Activated CD4-positive, alpha-beta memory T cell treated with anti-CD3 and anti-CD28 coated beads for 36 hours (primary cell): ENCODE measurements at regions not wholly inside any gene's neighbourhood (a gene's known extent, or its start where the extent isn't known, plus 50 kb on each side); places are given as distances from the start of the nearest gene placed in this dataset.

Experiments used
- CTCF ChIA-PET: fragments of 350-600 bp; sonication (Branson Sonifier 250); formaldehyde crosslinking; loops from one replicate; lab custom pipeline; 2021; ENCODE audit warnings: antibody characterized with exemption, inconsistent platforms; lab: Charles Lee
- POLR2A ChIA-PET: fragments of 350-600 bp; sonication (Branson Sonifier 250); formaldehyde crosslinking; loops from one replicate; lab custom pipeline; 2021; ENCODE audit warnings: antibody characterized with exemption; lab: Charles Lee
- DNase-seq: peaks from one replicate; pipeline ENCODE4 v3.0.0-alpha.2; 2020
- H3K27ac Mint-ChIP-seq: one replicate; pipeline ENCODE4 v1.8.0; 2021; ENCODE audit warnings: mixed read lengths
- H3K27me3 Mint-ChIP-seq: one replicate; pipeline ENCODE4 v1.8.0; 2021; ENCODE audit warnings: mixed read lengths
- H3K36me3 Mint-ChIP-seq: one replicate; pipeline ENCODE4 v1.8.0; 2021; ENCODE audit warnings: mixed read lengths
- H3K4me1 Mint-ChIP-seq: one replicate; pipeline ENCODE4 v1.8.0; 2021; ENCODE audit warnings: low read depth, mixed read lengths
- H3K4me3 Mint-ChIP-seq: one replicate; pipeline ENCODE4 v1.8.0; 2021; ENCODE audit warnings: mild to moderate bottlenecking, mixed read lengths
- H3K9me3 Mint-ChIP-seq: one replicate; pipeline ENCODE4 v1.8.0; 2021; ENCODE audit warnings: mixed read lengths
- intact Hi-C: fragments of 100-400 bp; cut with micrococcal nuclease; formaldehyde crosslinking; loops from one replicate; pipeline ENCODE4 v1.15.1; 2023

DNA sequence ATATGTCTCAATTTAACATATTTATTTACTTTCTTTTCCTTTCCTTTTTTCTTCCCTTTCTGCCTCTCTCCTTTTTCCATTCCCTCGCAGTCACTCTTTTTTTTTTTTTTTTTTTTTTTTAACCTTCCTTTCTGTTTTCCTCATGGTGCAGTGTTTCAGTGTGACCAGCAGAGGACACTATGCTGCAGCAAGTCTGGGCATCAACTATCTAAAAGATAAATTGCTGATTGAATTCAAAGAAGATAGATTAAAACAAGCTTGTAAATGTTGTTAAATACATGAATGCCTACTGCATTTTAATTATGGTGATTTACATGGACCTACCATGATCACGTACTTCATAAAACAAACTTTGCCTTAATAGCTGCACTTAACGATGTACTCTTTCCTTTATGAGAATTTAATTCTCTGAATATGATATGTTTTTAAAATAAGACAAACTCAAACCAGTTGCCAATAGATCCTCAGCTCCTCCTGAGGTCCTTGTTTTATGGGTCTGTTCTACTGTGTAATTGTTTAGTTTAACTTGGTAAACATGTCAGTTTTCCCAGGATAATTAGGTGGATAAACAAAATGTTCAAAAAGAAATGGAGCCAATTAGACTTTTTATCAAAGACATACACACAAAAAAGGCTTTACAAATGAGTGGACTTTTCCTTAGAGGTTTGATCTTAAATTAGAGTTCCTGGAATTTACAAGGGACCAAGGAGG is 101.0 kb upstream of the AGR3 start:
- POLR2A ChIA-PET = interaction anchor here (1.0 kb wide), 1 partner anchor 23 kb away, joined by 3 read pairs; no protein-coding TSS in a partner anchor
- DNase-seq = peak; percentile 34
- Mint-ChIP-seq H3K9me3 (no peaks in the 10 kb centered on the region), H3K4me1 (peaks cover 2% of the 10 kb centered on the region), H3K4me3 (no peak overlapping the region), H3K27ac (no peak overlapping the region), H3K27me3 (peaks cover 4% of the 10 kb centered on the region), H3K36me3 (no peaks in the 10 kb centered on the region)
- CTCF ChIA-PET = interaction anchor here (0.6 to 3.1 kb wide), 46 partner anchors 11 to 1339 kb away, joined by 3 to 36 read pairs (median 3); no protein-coding TSS in a partner anchor
- intact Hi-C loops = loop anchor here (1.0 to 5.0 kb wide), 3 partner anchors 319 to 660 kb away; no protein-coding TSS in a partner anchor

DNA sequence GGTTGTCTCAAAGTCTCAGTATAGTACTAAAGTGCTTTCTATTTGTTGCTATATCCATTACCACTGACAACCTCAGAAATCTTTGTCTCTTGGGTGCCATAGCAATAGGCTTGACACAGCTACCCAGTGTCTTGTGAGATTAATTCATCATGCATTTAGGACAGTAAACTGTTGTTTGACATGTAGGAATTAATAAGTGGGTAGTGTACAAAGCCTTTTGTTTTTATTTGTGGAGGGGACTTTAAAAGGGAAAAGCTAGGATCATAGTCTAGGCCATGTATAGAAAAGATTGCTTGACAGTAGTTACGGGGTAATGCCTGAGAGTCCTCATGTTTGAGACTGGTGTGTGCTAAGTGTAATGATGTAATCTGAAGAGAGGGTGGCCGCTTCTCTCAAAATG is 102.6 kb upstream of the AGR3 start:
- DNase-seq = no peak
- Mint-ChIP-seq H3K9me3 (no peaks in the 10 kb centered on the region), H3K36me3 (no peaks in the 10 kb centered on the region), H3K4me1 (peaks cover 2% of the 10 kb centered on the region), H3K27me3 (peaks cover 4% of the 10 kb centered on the region), H3K27ac (no peak overlapping the region), H3K4me3 (no peak overlapping the region)
- intact Hi-C loops = loop anchor here (5.0 kb wide), 1 partner anchor 658 kb away; no protein-coding TSS in a partner anchor
- CTCF ChIA-PET = interaction anchor here (1.1 to 3.1 kb wide), 3 partner anchors 17 to 318 kb away, joined by 3 to 36 read pairs (median 21); no protein-coding TSS in a partner anchor
- POLR2A ChIA-PET = no interaction called here

DNA sequence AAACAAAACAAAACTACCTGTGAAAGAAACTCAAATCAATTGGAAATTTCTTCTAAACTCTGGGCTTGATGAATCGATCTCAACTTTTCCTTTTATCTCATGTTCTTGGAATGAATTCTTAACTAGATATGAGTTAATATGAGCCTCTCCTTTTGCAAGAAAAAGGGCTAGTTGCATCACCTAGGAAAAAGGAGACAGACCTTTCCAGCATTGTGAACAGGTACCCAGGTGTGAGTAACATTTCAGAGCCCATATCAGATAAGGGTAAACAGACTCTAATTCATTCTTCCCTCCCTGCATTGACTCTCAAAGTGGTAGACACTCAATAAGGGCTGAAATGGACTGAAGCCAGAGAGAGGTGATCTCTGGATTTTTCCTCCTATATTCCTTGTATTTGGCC is 103.8 kb upstream of the AGR3 start:
- Mint-ChIP-seq H3K27ac (no peak overlapping the region), H3K27me3 (peaks cover 1% of the 10 kb centered on the region), H3K36me3 (no peaks in the 10 kb centered on the region), H3K9me3 (no peaks in the 10 kb centered on the region), H3K4me1 (peaks cover 2% of the 10 kb centered on the region), H3K4me3 (no peak overlapping the region)
- ChIA-PET CTCF (no interaction called here), POLR2A (no interaction called here)
- intact Hi-C loops = no loop called here
- DNase-seq = no peak

DNA sequence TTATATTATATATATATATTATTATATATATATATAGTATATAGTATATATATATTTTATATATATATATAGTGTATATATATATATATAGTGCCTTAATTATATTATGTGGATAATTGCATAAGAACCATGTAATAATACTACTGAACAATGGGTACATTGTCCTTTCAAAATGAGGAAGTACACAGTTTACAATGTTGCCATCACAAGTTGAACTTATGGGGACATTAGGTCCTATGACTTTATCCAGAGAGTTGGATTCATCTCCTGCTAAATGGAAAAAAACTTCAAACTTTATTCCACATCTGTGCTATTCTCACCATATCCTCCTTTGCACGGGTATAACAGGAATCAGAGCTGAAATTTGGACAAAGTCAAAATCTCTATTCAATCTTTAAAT is 105.0 kb upstream of the AGR3 start:
- Mint-ChIP-seq H3K27me3 (peaks cover 1% of the 10 kb centered on the region), H3K36me3 (no peaks in the 10 kb centered on the region), H3K4me1 (peaks cover 2% of the 10 kb centered on the region), H3K4me3 (no peak overlapping the region), H3K27ac (no peak overlapping the region), H3K9me3 (no peaks in the 10 kb centered on the region)
- CTCF ChIA-PET = no interaction called here
- intact Hi-C loops = no loop called here
- no peak for DNase-seq
- POLR2A ChIA-PET = no interaction called here

DNA sequence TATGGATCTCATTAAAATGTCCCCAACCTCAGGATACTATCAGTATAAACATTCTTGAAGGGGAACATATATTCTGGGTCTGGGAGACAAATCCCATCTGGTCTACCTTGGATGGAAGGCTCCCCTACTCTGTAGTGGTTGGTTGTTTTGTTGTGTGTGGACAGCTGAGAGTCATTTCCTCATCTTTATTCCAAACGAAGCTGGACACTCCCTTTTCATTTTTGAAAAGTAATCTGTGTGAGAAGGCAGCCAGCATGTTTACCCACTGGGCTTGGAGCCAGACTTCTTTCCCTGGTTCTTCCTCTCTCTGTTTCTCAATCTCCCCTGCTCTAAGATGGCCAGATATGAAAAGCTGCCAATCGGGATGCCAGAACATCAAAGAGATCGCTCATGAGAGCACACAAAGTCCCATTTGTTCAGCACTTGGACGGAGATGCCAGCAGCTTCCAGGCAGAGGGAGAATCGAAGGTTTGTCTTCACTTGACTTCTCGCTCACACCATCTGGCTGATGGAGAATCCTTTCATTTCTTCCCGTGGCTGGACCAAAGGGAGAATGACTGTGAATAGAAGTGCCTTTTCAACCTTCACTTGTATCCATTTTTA is 108.1 kb upstream of the AGR3 start:
- Mint-ChIP-seq H3K9me3 (no peaks in the 10 kb centered on the region), H3K36me3 (no peaks in the 10 kb centered on the region), H3K27me3 (peaks cover 1% of the 10 kb centered on the region), H3K4me3 (no peak overlapping the region), H3K4me1 (no peaks in the 10 kb centered on the region), H3K27ac (no peak overlapping the region)
- POLR2A ChIA-PET = no interaction called here
- CTCF ChIA-PET = no interaction called here
- DNase-seq = no peak
- intact Hi-C loops = no loop called here

DNA sequence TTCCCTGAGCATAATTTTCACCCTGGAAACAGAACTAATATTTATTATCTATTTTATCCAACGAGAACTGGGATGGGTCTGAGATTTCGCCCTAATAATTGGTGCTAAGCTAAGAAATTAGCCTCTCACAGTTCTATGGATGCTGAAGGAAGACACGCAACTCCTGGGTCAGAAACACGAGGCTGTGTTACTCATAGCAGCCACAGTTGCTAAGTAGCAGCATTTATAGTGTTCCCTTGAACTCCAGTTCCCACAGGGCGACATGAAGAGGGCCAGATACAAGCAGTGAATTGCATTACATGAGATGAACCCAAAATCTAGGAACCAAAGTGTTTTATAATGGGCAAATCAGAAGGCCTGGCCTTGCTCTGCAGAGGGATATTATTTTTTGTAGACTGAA is 109.8 kb upstream of the AGR3 start:
- POLR2A ChIA-PET = no interaction called here
- CTCF ChIA-PET = no interaction called here
- intact Hi-C loops = no loop called here
- Mint-ChIP-seq H3K4me1 (no peaks in the 10 kb centered on the region), H3K4me3 (no peak overlapping the region), H3K36me3 (no peaks in the 10 kb centered on the region), H3K27ac (no peak overlapping the region), H3K9me3 (peaks cover 6% of the 10 kb centered on the region), H3K27me3 (peaks cover 1% of the 10 kb centered on the region)
- DNase-seq = no peak

DNA sequence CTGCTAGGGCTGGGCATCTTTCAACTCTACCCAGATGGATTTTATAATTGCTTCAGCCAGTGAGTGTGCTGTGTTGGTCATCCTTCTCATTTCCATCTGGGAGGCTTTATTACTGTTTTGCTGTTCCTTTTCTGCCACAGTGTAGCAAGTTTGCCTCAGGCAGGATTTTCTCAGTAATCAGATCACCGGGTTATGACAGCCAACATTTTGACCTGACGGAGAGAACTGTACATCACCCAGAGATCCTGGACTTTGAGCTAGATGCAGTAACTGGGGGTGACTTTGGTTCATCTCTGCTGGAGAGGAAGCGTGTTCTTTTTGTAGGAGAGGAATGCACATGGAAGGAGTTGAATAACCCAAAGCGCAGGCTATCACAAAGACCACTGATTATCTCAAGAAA is 111.8 kb upstream of the AGR3 start:
- POLR2A ChIA-PET = no interaction called here
- Mint-ChIP-seq H3K4me3 (no peak overlapping the region), H3K36me3 (peaks cover 1% of the 10 kb centered on the region), H3K27ac (no peak overlapping the region), H3K4me1 (no peaks in the 10 kb centered on the region), H3K9me3 (peaks cover 16% of the 10 kb centered on the region), H3K27me3 (no peaks in the 10 kb centered on the region)
- intact Hi-C loops = no loop called here
- DNase-seq = no peak
- CTCF ChIA-PET = interaction anchor here (1.2 kb wide), 1 partner anchor 10 kb away, joined by 4 read pairs; no protein-coding TSS in a partner anchor

DNA sequence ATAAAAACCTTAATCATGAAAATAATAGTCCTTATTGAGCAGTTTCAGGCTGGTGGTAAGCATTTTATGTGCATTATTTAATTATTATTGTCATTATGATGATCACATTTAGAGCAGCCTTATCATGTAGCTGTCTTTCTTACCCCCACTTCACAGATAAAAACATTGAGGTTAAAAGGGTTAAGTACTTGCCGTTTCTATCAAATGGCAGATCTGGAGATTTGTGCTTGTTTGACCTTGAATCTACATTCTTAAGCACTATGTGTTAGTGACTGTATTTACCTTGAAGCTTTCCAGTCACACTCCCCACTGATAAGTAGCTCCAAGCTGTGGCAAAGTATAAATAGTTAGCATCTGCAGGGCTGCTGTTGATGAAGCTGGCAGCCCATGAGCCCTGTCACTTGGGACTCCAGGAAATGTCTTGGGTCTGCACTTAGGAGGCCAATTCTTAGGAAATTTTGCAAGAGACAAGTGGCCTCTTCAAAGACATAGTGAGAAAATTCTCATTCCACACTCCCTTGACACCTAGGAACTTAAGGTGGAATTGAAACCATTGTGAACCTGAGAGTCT is 116.8 kb upstream of the AGR3 start:
- Mint-ChIP-seq H3K27ac (no peak overlapping the region), H3K4me3 (no peak overlapping the region), H3K4me1 (peaks cover 8% of the 10 kb centered on the region), H3K27me3 (no peaks in the 10 kb centered on the region), H3K36me3 (peaks cover 1% of the 10 kb centered on the region), H3K9me3 (peaks cover 16% of the 10 kb centered on the region)
- CTCF ChIA-PET = interaction anchor here (0.9 to 1.8 kb wide), 2 partner anchors 10 to 11 kb away, joined by 3 to 19 read pairs; no protein-coding TSS in a partner anchor
- no peak for DNase-seq
- POLR2A ChIA-PET = no interaction called here
- intact Hi-C loops = loop anchor here (1.0 kb wide), 1 partner anchor 25 kb away; no protein-coding TSS in a partner anchor

DNA sequence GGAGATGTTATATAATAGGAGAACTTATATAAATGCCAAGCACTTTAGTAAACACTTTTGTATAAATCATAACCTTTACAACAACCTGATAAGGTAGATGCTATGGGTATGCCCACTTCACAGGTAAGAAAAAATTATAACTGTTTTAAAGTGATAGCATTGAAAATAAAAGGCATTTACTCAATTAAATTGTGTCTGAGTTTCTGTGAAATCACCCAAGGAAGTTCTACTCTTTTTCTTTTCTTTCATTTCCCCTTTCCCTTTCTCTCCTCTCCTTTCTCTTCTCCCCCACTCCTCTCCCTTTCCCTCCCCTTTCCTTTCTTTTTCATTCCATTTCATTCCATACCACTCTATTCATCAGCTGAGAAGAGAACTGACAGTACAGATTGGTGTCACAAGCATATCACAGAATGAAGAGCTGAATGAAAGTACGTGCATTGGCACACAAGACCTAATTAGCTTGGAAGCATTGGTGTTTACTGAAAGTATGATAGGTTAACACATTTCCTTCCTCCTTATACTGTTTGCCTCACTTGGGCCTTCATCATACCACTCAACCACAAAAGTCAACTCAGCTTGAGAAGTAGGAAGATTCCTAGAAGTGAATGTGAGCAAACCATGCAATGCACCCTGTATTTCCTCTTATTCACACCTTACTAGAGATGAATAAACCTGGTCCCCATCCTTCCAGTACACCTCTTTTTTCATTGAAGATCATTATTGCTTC is 117.9 kb upstream of the AGR3 start:
- H3K4me1 Mint-ChIP-seq = peaks cover 8% of the 10 kb centered on the region

DNA sequence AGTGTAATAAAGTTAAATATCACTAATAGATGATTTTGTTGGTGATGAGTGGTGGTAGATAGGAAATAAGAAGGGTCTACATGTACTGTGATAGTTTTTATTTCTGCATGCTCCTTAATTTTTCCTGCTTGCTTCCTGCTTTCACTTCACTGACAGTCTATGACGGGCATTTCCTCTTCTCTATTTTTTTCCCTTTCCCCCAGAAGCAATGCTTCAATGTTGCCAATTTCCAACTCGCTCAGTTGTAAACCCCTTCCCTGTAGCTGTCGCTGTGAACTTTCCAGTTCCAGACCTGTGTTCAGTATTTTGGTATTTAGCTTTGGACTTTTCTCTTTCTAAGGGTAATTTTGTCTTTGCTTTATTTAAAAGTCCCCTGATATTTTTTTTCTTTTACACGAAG is 123.5 kb upstream of the AGR3 start:
- Mint-ChIP-seq H3K27ac (no peak overlapping the region), H3K4me3 (no peak overlapping the region), H3K27me3 (no peaks in the 10 kb centered on the region), H3K36me3 (no peaks in the 10 kb centered on the region), H3K9me3 (no peaks in the 10 kb centered on the region), H3K4me1 (peaks cover 12% of the 10 kb centered on the region)
- CTCF ChIA-PET = no interaction called here
- intact Hi-C loops = no loop called here
- POLR2A ChIA-PET = no interaction called here
- DNase-seq = no peak

More for the DNA sequence above, 117.9 kb upstream of the AGR3 start:
- Mint-ChIP-seq H3K4me3 (no peak overlapping the region), H3K27me3 (no peaks in the 10 kb centered on the region), H3K36me3 (peaks cover 1% of the 10 kb centered on the region), H3K9me3 (peaks cover 16% of the 10 kb centered on the region), H3K27ac (peak overlapping the region; percentile 56)
- ChIA-PET POLR2A (no interaction called here), CTCF (interaction anchor here (0.9 to 3.8 kb wide), 6 partner anchors 9 to 302 kb away, joined by 3 to 21 read pairs (median 4); no protein-coding TSS in a partner anchor)
- intact Hi-C loops = loop anchor here (1.0 to 5.0 kb wide), 5 partner anchors 24 to 403 kb away; no protein-coding TSS in a partner anchor
- DNase-seq = no peak

DNA sequence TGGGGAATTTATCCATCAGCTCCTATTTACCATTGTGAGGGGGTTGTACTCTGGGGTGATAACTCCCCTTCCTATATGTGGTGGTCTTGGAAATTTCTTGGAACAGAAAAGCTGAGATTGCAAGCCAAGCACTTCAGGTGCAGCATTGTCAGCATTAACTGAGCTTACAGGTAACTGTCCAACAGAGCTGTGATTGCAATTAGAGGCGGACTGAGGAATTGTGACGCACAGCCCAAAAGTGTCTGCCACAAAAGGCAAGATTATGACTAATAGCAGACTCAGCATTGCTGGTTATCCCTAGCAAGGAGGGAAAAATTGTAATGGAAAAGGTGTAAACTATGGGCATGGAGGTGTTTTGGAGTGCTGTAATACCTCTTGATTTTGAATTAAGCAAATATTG is 126.1 kb upstream of the AGR3 start:
- intact Hi-C loops = loop anchor here (2.0 kb wide), 1 partner anchor 295 kb away; no protein-coding TSS in a partner anchor
- no peak overlapping the region for H3K27ac Mint-ChIP-seq
- no peaks in the 10 kb centered on the region for H3K36me3 Mint-ChIP-seq
- ChIA-PET POLR2A (no interaction called here), CTCF (interaction anchor here (1.1 to 3.8 kb wide), 3 partner anchors 8 to 294 kb away, joined by 4 to 28 read pairs (median 19); no protein-coding TSS in a partner anchor)
- no peaks in the 10 kb centered on the region for H3K27me3 Mint-ChIP-seq
- no peak overlapping the region for H3K4me3 Mint-ChIP-seq
- DNase-seq = no peak
- no peaks in the 10 kb centered on the region for H3K9me3 Mint-ChIP-seq
- H3K4me1 Mint-ChIP-seq = peaks cover 19% of the 10 kb centered on the region
